LNCAP (cell line): ENCODE measurements at regions not wholly inside any gene's neighbourhood (a gene's known extent, or its start where the extent isn't known, plus 50 kb on each side); places are given as distances from the start of the nearest gene placed in this dataset.

ENCODE experiments used
- TF ChIP-seq, protein P1 (sequence below): fragments of 450-650 bp; IDR thresholded peaks from 2 replicates; pipeline ENCODE4 v1.5.1; 2017; ENCODE audit warnings: mild to moderate bottlenecking

DNA sequence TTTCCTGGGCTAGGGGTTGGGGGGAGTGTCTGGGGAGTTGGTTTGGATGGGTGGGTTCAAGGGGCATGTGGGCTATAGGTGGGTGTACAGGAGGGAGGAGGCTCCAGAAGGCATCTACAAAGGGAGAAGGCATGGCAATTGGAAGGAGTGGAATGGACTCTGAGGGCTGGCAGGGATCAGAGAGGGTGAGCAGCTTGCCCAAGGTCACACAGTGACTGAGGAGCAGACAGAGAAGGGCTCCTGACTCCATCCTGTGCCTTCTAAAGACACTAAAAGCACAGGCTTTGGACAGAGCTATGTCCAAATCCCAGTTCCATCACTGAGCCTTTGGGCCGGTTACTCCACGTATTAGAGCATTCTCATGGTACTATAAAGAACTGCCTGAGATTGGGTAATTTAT is 151.8 kb downstream of the PTPRU start:
- TF ChIP-seq, protein P1, sequence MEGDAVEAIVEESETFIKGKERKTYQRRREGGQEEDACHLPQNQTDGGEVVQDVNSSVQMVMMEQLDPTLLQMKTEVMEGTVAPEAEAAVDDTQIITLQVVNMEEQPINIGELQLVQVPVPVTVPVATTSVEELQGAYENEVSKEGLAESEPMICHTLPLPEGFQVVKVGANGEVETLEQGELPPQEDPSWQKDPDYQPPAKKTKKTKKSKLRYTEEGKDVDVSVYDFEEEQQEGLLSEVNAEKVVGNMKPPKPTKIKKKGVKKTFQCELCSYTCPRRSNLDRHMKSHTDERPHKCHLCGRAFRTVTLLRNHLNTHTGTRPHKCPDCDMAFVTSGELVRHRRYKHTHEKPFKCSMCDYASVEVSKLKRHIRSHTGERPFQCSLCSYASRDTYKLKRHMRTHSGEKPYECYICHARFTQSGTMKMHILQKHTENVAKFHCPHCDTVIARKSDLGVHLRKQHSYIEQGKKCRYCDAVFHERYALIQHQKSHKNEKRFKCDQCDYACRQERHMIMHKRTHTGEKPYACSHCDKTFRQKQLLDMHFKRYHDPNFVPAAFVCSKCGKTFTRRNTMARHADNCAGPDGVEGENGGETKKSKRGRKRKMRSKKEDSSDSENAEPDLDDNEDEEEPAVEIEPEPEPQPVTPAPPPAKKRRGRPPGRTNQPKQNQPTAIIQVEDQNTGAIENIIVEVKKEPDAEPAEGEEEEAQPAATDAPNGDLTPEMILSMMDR: no peak

DNA sequence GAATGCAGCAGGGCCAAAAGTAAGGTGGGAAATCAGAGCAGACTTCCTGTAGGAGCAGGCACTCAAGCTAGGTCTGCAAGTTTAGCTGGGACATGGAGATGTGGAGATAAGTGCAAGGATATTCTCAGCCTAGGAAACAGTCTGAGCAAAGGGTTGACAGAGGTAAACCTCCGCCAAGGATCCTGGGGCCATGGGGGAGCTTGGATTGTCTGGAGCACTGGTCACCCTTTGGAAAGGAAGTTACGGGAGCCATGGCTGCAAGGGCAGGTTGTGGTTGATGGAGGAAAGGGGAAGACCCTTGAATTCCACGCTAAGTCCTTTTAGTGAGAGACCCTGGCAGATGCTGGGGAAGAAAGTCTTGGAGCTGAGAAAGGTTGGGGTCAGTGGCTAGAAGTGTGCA is 150.9 kb downstream of the PTPRU start:
- TF ChIP-seq, protein P1: no peak

DNA sequence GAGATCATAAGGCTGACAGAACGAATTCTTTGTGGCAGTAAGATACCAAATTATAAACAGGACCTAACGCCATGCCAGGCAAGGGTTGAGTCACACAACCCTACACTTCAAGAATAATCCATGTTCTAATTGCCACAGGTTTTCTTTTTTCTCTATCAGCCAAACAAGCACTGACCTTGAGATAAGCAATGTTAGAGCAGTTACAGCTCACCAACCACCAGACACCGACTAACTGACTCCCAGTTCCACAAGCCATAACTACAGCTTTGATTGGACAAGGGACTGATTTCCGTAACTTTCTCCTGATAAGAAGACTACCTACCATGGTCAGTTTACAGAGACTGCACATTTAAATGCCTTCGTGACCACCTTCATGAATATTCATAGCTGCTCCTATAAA is 149.6 kb downstream of the PTPRU start:
- TF ChIP-seq, protein P1: no peak

DNA sequence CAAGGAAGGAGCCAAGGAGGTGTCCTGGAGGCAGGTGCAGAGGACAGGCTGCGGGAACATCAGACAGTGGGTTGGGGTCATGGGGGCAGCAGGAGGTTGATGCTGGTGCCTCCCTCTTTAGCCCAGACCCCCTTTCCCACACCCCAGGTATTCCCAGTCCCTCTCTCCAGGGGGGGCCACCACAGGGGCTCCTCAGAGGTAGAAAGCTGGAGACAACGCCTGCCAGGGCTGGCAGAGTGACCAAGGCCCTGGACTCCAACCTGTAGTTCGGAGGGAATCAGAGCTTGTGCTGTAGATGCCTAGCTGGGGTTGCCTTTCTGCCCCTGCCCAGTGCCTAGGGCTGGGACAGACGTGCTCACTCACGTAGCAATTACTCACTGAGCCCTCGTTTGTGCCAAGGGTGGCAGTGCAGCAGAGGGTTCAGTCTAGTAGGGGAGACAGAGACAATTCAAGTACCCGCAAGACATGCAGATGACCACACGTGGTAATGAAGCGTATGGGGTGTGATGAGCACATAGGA is 148.2 kb downstream of the PTPRU start:
- TF ChIP-seq, protein P1: no peak

DNA sequence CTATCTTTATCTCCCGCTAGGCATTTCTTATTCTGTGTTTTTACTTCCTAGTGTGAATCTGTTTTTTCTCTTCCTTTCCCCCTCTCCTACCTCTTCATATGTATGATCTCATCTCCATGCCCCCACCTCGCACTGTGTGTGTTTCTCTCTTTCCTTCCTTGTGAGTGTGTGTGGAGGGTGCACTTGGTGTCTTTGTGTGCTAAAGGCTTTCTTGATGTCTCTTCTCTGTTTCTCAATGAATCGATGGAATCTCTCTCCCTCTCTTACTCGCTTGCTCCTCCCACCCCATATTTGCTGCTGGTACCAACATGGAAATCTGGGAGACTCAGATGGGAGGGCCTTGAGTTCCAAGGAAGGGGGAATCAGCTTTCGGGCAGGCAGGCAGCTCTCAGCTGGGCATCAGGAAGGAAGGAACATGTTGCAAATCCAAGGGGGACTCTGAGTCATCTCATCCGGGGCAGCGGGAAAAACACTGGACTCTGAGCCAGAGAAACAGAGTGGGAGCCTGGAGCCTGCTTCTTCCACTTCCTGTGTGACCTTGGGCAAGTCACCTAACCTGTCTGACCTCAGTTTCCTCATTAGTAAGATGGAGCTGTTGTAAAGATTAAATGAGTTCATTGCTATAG is 147.5 kb downstream of the PTPRU start:
- TF ChIP-seq, protein P1: no peak

DNA sequence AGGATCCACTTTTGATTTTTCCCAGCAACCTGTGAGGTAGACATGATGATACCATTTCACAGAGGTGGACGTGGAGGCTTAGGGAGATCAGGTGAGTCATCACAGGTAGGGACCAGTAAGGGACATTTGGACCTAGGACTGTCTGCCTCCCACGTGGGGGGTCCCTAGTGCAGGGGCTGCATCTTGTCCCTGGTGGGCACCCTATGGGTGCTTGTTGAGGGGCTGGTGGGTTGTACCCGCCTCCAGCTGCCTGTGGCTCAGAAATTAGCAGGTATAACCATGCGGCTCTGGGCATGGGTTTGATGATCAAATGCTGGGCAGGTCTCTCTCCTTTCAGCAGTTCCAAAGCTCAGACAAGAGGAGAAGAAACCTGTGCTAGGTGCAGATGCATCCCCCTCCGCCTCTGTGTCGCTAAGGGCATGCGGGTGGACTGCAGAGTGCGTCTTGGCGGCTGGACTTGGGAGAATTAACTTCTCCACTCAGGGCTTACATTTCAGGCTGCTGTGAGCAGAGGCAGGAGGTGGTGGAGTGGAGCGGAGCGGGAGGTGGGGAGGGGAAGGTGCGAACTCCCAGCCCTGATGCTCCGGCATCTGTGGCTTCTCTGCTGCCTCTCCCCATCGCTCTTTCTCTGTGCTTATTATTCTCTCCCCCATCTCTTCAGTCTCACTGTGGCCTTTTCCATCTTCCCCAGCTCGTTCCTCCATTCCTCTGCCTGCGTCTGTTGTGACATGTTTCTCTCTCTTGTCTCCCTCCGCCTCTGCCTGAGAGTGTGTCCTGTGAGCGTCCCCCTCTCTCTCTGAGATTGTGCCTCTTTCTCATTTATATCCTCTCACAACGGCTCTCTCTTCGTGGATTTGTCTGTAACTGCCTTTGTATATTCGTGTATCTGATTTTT is 146.8 kb downstream of the PTPRU start:
- TF ChIP-seq, protein P1: no peak

DNA sequence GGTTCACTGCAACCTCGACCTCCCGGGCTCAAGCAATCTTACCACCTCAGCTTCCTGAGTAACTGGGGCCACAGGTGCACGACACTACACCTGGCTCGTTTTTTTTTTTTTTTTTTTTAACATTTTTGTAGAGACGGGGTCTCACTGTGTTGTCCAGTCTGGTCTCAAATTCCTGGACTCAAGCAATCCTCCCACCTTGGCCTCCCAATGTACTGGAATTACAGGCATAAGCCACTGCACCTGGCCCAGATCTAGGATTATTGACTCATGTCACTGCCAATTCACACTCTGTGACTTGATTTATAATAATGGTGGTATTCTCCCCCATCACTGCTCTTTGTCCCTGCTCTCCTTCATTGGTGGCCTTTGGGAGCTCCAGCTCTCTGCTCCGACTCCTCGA is 145.1 kb downstream of the PTPRU start:
- TF ChIP-seq, protein P1: no peak
